ENCODE measurements at regions not wholly inside any gene's neighbourhood (a gene's known extent, or its start where the extent isn't known, plus 50 kb on each side); places are given as distances from the start of the nearest gene placed in this dataset.
"Not testable (repeated sequence)": the region's sequence is repeated elsewhere in the genome, so short reads cannot be mapped to it uniquely, and the experiment has no call there.

GRCh38 chr11:100575860-100576717 is 111.0 kb upstream of the ARHGAP42 start:
- no peak for DNase-seq
- intact Hi-C loops (cut with DNase I): loop anchor here (1.0 to 2.0 kb wide), 3 partner anchors 107 to 354 kb away; no protein-coding TSS in a partner anchor

- intact Hi-C loops (cut with DNase I): loop anchor here (1.0 to 2.0 kb wide), 2 partner anchors 106 to 354 kb away; no protein-coding TSS in a partner anchor
- no peak for DNase-seq
Measured at GRCh38 chr11:100576718-100577021, 110.4 kb upstream of the ARHGAP42 start.

- no peak for DNase-seq
- intact Hi-C loops (cut with DNase I): no loop called here
Measured at GRCh38 chr11:100578831-100579311, 108.2 kb upstream of the ARHGAP42 start.

- intact Hi-C loops (cut with DNase I): no loop called here
- DNase-seq: no peak
Measured at GRCh38 chr11:100581318-100581717, 105.8 kb upstream of the ARHGAP42 start.

- intact Hi-C loops (cut with DNase I): no loop called here
- DNase-seq: no peak
Measured at GRCh38 chr11:100584201-100584985, 102.7 kb upstream of the ARHGAP42 start.

GRCh38 chr11:100585728-100586127 is 101.4 kb upstream of the ARHGAP42 start:
- no peak for DNase-seq
- intact Hi-C loops (cut with DNase I): no loop called here

- intact Hi-C loops (cut with DNase I): no loop called here
- DNase-seq: no peak
Measured at GRCh38 chr11:100586361-100587101, 100.6 kb upstream of the ARHGAP42 start.

GRCh38 chr11:100592619-100593260 is 94.3 kb upstream of the ARHGAP42 start:
- intact Hi-C loops (cut with DNase I): no loop called here
- peak in 2 of 10 donors; percentile 49 to 73 for DNase-seq

- DNase-seq: no peak
Measured at GRCh38 chr11:100593291-100593690, 93.8 kb upstream of the ARHGAP42 start.

GRCh38 chr11:100594320-100594719 is 92.8 kb upstream of the ARHGAP42 start:
- intact Hi-C loops (cut with DNase I): no loop called here
- no peak for DNase-seq

More at GRCh38 chr11:100593291-100593690, 93.8 kb upstream of the ARHGAP42 start:
- intact Hi-C loops (cut with DNase I): no loop called here

GRCh38 chr11:100600941-100601340 is 86.1 kb upstream of the ARHGAP42 start:
- DNase-seq: no peak
- intact Hi-C loops (cut with DNase I): no loop called here

- intact Hi-C loops (cut with DNase I): no loop called here
- no peak for DNase-seq
Measured at GRCh38 chr11:100602716-100603115, 84.4 kb upstream of the ARHGAP42 start.

GRCh38 chr11:100607761-100608160 is 79.3 kb upstream of the ARHGAP42 start:
- DNase-seq; intact Hi-C loops (cut with DNase I): not testable (repeated sequence)

- intact Hi-C loops (cut with DNase I): no loop called here
- DNase-seq: no peak
Measured at GRCh38 chr11:100612766-100613165, 74.3 kb upstream of the ARHGAP42 start.

- no peak for DNase-seq
Measured at GRCh38 chr11:100618914-100619313, 68.2 kb upstream of the ARHGAP42 start.

GRCh38 chr11:100619484-100619883 is 67.6 kb upstream of the ARHGAP42 start:
- intact Hi-C loops (cut with DNase I): no loop called here
- DNase-seq: no peak

More at GRCh38 chr11:100618914-100619313, 68.2 kb upstream of the ARHGAP42 start:
- intact Hi-C loops (cut with DNase I): no loop called here

- DNase-seq: no peak
- intact Hi-C loops (cut with DNase I): no loop called here
Measured at GRCh38 chr11:100622404-100622803, 64.7 kb upstream of the ARHGAP42 start.

GRCh38 chr11:100624346-100624745 is 62.7 kb upstream of the ARHGAP42 start:
- intact Hi-C loops (cut with DNase I): no loop called here

GRCh38 chr11:100625041-100625440 is 62.0 kb upstream of the ARHGAP42 start:
- DNase-seq: no peak
- intact Hi-C loops (cut with DNase I): no loop called here

More at GRCh38 chr11:100624346-100624745, 62.7 kb upstream of the ARHGAP42 start:
- no peak for DNase-seq

- intact Hi-C loops (cut with DNase I): no loop called here
- DNase-seq: no peak
Measured at GRCh38 chr11:100629671-100630070, 57.4 kb upstream of the ARHGAP42 start.
